GM19035 (cell line): ENCODE measurements at regions not wholly inside any gene's neighbourhood (a gene's known extent, or its start where the extent isn't known, plus 50 kb on each side); places are given as distances from the start of the nearest gene placed in this dataset.

Experiments used
- ATAC-seq: cut with Tn5 transposase; IDR thresholded peaks from one replicate; pipeline ENCODE4 v1.9.1; 2021; ENCODE audit not compliant: unreplicated experiment

DNA sequence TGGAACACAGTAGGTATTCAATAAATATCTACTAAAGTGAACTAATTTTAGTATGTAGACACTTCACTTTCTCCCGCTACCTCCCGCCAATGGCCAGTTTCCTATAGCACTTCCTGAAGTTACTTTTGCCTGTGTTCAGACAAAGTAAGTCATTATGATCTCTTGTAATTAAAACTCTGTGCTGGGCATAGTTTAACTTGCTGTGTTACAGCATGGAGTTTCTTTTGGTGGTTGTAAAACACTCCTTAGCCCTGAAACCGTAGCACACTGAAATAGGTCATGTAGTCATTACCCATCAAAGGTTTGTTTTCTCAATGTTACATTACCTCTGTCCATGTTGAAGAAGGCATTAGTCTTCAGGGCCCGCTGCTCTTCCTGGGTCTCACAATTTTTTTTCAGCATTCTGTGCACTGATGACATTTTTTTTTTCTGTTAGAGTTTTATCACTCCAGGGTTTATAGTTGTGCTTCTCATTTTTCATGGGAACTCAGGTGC lies 54.0 kb upstream of the CENPW start:
- ATAC-seq, result no peak
